ENCODE measurements at regions not wholly inside any gene's neighbourhood (a gene's known extent, or its start where the extent isn't known, plus 50 kb on each side); places are given as distances from the start of the nearest gene placed in this dataset.

GRCh38 chr18:37672932-37673595, 107.5 kb upstream of the CELF4 start:
- no peak for TF ChIP-seq POLR2AphosphoS5 (IDR thresholded peaks at IDR 0.05; ENCODE audit: low read depth, low read length)
- no peak for TF ChIP-seq REST (IDR thresholded peaks at IDR 0.05; ENCODE audit: insufficient read depth in 1 of 2, low read depth in 2 of 2, low read length in 2 of 2)
- no peak for TF ChIP-seq FOXP2 (optimal IDR thresholded peaks at IDR 0.05; ENCODE audit: borderline replicate concordance, extremely low read depth, extremely low read length, insufficient read depth)
- TF ChIP-seq TAF1 (IDR thresholded peaks at IDR 0.05; ENCODE audit: borderline replicate concordance, insufficient read depth, low read length): no peak
- no peak for TF ChIP-seq SIN3A (IDR thresholded peaks at IDR 0.05; ENCODE audit: borderline replicate concordance, insufficient read depth, low read length)

- TF ChIP-seq FOXP2 (optimal IDR thresholded peaks at IDR 0.05; ENCODE audit: borderline replicate concordance, extremely low read depth, extremely low read length, insufficient read depth) (no peak), REST (IDR thresholded peaks at IDR 0.05; ENCODE audit: insufficient read depth in 1 of 2, low read depth in 2 of 2, low read length in 2 of 2) (no peak), POLR2AphosphoS5 (IDR thresholded peaks at IDR 0.05; ENCODE audit: low read depth, low read length) (no peak), TAF1 (IDR thresholded peaks at IDR 0.05; ENCODE audit: borderline replicate concordance, insufficient read depth, low read length) (no peak), SIN3A (IDR thresholded peaks at IDR 0.05; ENCODE audit: borderline replicate concordance, insufficient read depth, low read length) (no peak)
Measured at GRCh38 chr18:37672001-37672400, 106.4 kb upstream of the CELF4 start.

GRCh38 chr18:37671530-37671929, 105.9 kb upstream of the CELF4 start:
- TF ChIP-seq POLR2AphosphoS5 (IDR thresholded peaks at IDR 0.05; ENCODE audit: low read depth, low read length): no peak
- TF ChIP-seq SIN3A (IDR thresholded peaks at IDR 0.05; ENCODE audit: borderline replicate concordance, insufficient read depth, low read length): no peak
- TF ChIP-seq FOXP2 (optimal IDR thresholded peaks at IDR 0.05; ENCODE audit: borderline replicate concordance, extremely low read depth, extremely low read length, insufficient read depth): no peak
- TF ChIP-seq REST (IDR thresholded peaks at IDR 0.05; ENCODE audit: insufficient read depth in 1 of 2, low read depth in 2 of 2, low read length in 2 of 2): no peak
- no peak for TF ChIP-seq TAF1 (IDR thresholded peaks at IDR 0.05; ENCODE audit: borderline replicate concordance, insufficient read depth, low read length)

- TF ChIP-seq REST (IDR thresholded peaks at IDR 0.05; ENCODE audit: insufficient read depth in 1 of 2, low read depth in 2 of 2, low read length in 2 of 2) (no peak), FOXP2 (optimal IDR thresholded peaks at IDR 0.05; ENCODE audit: borderline replicate concordance, extremely low read depth, extremely low read length, insufficient read depth) (no peak), POLR2AphosphoS5 (IDR thresholded peaks at IDR 0.05; ENCODE audit: low read depth, low read length) (no peak), TAF1 (IDR thresholded peaks at IDR 0.05; ENCODE audit: borderline replicate concordance, insufficient read depth, low read length) (no peak), SIN3A (IDR thresholded peaks at IDR 0.05; ENCODE audit: borderline replicate concordance, insufficient read depth, low read length) (no peak)
Measured at GRCh38 chr18:37671119-37671518, 105.5 kb upstream of the CELF4 start.

All from PFSK-1 (cell line).